HG02981 (cell line): ENCODE measurements at regions not wholly inside any gene's neighbourhood (a gene's known extent, or its start where the extent isn't known, plus 50 kb on each side); places are given as distances from the start of the nearest gene placed in this dataset.

Experiments used
- ATAC-seq: cut with Tn5 transposase; IDR thresholded peaks from one replicate; pipeline ENCODE4 v1.9.1; 2021; ENCODE audit warnings: mild to moderate bottlenecking, moderate library complexity; ENCODE audit not compliant: unreplicated experiment

- ATAC-seq = no peak
Measured at GRCh38 chr14:89013698-89014568, 189.5 kb downstream of the TTC8 start.

DNA sequence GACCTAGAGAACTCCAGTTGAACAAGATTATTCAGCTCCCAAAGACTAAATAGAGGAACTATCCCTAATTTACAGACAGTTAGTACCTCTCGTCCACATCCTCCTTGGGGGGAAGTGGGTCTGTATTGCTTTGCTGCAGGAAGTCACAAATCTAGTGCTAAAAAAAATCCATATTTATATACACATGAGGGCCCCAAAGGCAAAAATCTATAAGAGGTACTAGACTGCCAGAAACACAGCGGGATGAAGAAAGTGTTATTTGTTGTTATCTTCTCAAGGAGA is 190.1 kb downstream of the TTC8 start:
- ATAC-seq = no peak

- ATAC-seq = no peak
Measured at GRCh38 chr14:89015016-89015415, 190.6 kb downstream of the TTC8 start.

DNA sequence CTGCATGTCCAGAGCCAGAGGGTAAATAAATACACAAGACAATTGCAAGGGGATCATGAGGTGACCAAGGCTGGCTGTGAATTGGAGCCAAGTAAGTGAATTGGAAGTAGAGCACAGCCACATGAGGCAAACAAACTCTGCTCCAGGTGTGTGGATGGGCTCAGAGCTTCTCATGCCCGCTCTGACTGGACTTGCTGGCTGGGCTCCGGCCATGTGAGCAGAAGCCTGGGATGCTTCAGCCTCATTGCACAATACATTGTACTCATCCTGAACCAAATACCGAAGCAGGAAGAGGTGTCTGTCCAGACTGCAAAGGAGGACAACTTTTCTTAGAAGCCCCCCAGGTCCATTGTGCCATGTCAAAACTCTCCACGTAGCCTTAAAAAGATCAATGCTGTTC is 193.0 kb downstream of the TTC8 start:
- no peak for ATAC-seq

DNA sequence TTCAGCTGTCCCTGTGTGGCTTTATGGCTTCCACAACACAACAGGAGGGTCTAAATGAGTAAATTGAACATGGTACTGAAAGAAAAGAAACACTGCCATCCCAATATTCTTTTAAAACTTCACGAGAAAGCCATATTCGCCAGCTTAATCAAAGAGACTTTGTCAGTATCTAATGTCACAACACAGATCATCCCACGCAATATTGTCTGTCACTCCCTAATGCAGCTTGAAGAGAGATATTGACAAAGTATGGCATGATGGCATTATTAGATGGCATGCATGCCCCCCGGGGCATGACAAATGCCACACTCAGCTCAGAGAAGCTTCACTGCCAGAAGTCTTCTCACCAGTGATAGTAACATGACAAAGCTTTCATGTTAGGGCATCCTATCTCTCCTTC is 197.8 kb downstream of the TTC8 start:
- ATAC-seq = no peak

DNA sequence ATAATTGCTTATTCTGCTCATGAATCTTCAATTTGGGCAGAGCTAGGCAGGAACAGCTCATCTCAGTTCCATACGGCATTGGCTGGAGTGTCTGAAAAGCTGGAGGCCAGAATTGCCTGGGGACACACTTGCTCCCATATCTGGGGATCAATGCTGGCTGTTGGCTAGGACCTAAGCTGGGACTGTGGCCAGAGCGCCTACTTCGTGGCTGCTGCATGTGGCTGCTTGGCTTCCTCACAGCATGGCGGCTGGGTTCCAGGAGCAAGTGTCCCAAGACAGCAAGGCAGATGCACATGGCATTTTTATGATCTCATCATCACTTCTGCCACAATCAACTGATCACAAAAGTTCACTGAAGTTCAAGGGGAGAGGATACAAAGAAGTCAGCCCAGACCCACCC is 200.2 kb downstream of the TTC8 start:
- ATAC-seq = no peak

DNA sequence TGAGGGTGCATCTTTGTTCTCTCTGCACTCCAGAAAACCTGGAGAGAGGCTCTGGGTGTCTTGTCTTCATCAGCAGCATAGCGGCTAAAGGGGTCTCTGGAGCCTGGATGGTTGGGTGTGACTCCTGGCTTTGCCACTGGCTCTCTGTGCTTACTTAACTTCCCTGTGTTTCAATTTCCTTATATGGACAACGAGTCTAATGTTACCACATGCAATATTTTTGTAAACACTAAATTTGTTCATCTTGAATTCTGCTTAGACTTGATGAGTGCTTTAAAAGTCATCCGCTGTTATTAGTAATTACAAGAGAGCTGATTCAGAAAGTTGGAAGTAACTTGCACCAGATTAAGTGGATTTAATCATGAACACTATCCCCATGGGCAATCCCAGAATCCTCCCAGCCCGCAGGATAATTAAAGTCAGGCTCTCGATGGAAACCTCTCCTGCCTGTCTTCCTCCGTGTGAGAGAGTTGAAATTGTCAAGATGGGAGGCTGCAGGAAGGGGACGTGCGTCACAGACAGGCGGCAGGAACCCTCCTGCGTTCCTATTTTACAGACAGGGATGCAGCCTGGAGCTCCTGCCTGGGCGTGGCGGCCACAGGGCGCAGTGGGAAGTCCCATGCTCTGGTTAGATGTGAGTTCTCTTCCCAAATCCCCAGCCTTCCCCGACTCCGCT is 201.2 kb downstream of the TTC8 start:
- no peak for ATAC-seq

GRCh38 chr14:89027097-89027740 is 202.8 kb downstream of the TTC8 start:
- ATAC-seq = peak; percentile 90

DNA sequence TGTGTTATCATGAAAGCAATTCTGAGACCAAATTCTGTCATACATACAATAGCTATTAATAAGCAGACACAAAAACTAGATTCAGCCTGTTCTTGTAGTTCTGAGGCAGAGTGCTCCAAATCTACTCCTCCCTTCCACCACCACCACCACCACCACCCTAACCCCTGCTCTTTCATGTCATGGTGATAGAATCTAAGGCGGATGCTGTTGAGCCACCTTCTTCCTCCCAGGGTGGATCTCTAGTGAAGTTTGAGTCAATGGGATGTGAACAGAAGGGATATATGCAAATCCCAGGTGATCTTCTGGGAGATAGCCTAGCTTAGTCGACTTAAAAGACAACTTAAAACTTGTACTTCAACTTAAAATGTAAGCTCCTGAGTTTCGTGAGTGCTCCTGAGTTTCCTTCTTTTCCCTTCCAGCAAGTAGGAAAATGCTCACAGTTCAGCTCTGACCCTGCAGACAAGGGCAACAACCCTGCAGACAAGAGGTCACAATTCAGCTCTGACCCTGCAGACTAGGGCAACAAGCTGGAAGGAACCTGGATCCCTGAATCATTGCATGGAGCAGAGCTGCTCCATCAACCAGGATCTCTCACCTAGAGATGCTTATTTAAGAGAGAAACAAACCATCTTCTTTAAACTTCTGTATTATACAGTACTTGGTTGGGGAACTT is 204.1 kb downstream of the TTC8 start:
- ATAC-seq = no peak

GRCh38 chr14:89029961-89030694 is 205.7 kb downstream of the TTC8 start:
- ATAC-seq = no peak

- no peak for ATAC-seq
Measured at GRCh38 chr14:89030921-89031320, 206.5 kb downstream of the TTC8 start.

GRCh38 chr14:89032086-89032649 is 207.7 kb downstream of the TTC8 start:
- ATAC-seq = no peak

DNA sequence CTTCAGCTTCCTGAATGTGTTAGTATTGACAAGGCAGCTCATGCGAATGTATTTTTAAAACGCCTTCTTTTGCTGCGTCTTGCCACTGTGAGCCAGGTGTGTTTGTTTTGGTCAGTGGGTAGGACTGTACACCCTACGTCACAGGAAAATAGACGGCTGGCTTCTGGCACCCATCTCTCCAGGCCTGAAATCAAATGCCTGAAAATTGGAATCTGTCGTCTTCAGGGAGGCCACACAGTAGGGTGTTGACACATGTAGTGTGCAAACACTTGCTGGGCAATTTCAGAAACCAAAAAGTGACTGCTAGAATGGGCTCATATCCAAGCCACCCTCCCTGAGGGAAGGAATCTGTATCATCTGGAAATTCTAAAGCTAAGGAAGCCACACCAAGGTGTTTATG is 209.3 kb downstream of the TTC8 start:
- ATAC-seq = no peak

DNA sequence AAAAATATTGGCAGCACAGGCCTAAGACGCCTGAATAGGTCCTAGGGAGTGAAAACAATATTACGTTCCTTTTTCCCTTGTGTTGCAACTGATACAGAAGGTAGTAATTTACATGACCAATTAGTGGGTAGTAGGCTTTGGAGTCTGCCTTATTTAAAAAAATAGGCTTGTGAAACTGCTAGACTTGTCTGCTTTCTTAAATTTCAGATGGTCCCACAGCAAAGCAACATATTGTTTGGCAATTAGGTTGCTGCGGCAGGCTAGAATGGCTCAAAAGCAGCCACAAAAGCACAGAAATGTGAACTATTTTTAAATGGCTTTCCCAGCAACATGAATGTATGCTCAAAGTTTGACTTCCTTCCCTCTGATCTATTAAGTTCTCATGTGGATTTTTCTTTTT is 211.9 kb downstream of the TTC8 start:
- ATAC-seq = no peak

- no peak for ATAC-seq
Measured at GRCh38 chr14:89037065-89037464, 212.6 kb downstream of the TTC8 start.

- ATAC-seq = peak; percentile 5
Measured at GRCh38 chr14:89040080-89040459, 215.6 kb downstream of the TTC8 start.

DNA sequence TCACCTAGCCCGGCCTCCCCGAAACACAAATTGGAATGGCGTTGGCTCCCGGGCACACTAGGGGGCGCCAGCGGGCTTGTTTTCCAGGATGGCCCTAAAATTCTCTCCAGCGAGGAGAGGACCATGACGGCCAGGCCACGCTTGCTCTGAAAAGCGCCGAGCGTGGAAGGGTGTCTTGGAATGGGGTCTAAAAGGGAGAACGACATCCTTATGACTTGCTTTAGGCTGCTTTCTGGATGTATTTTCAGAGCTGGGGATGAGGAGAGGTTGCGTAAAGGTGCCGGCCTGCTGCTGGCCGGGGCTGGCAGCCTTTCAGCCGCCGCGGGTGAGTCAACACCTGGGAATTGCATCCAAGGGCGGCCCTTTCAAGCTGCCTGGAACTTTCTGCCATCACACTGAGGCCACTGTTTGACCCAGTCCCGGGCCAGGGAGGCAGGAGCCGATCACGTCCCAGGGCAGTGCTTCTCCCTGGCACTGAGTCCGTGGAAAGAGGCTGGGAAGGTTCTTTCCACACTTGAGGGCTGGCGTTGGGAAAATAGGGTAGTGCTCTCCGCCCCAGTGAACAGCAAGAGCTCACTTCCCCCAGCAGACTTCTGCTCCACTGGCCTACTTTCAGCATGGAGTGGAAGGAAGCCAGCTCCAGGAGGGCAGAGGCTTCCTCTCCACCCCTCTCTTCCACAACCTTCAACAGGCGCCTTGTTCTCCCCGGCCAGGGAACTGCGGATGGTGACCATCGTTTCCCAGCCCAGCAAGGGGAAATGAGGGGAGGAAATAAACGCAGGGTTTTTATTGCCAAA is 216.2 kb downstream of the TTC8 start:
- ATAC-seq = peak; percentile 67

DNA sequence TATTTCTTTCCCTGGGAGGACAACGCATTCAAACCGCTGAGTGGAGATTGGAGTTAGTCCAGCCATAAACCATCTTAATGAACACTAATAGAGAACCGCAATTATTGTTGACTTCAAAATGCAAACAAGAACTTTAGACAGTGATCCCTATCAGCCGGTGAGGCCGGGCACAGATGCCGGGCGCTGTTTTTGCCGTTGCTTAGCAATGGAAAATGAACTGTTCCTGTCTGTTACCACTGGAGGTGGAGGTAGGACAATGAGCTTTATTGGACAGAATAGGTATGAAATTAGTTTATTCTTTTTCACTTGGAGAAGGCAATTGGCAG is 216.8 kb downstream of the TTC8 start:
- ATAC-seq = no peak

- ATAC-seq = no peak
Measured at GRCh38 chr14:89042021-89042420, 217.6 kb downstream of the TTC8 start.

DNA sequence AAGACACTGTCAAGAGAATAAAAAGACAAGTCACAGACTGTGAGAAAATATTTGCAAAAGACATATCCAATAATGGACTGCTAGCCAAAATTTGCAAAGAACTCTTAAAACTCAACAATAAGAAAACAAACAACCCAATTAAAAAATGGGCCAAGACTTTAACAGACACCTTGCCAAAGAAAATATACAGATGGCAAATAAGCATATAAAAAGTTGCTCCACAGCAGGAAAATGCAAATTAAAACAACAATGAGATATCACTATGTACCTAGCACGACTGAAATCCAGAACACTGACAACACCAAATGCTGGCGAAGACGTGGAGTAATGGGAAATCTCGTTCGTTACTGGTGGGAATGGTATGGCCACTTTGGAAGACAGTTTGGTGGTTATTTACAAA is 228.9 kb downstream of the TTC8 start:
- no peak for ATAC-seq
